Loucy (cell line): ENCODE measurements at regions not wholly inside any gene's neighbourhood (a gene's known extent, or its start where the extent isn't known, plus 50 kb on each side); places are given as distances from the start of the nearest gene placed in this dataset.

Experiments
- CTCF ChIP-seq: fragments of 200-600 bp; sonication (generic); conservative IDR thresholded peaks from 2 replicates; pipeline ENCODE4 v1.5.1; 2014; ENCODE audit warnings: mild to moderate bottlenecking, antibody characterized with exemption, low read length
- EZH2phosphoT487 ChIP-seq: fragments of 200-600 bp; IDR thresholded peaks from 2 replicates; pipeline ENCODE4 v1.6.1; 2018; ENCODE audit warnings: antibody characterized with exemption, mild to moderate bottlenecking, moderate library complexity, borderline replicate concordance

DNA sequence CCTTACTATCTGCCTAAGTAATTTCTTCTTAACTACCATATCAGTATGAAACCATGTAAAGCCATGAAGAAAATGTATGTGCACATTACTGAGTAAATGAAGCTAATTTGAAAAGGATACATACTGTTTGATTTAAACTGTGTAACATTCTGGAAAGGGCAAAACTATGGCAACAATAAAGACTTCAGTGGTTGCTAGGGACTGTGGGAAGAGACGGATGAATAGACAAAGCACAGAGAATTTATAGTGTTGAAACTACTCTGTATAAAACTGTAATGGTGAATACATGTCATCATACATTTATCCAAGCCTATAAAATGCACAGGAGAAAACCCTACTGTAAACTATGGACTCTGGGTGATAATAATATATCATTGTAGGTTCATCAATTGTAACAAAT, 1103.7 kb upstream of the EPHA6 start:
- TF ChIP-seq CTCF (no peak), EZH2phosphoT487 (no peak)
